ENCODE measurements at regions not wholly inside any gene's neighbourhood (a gene's known extent, or its start where the extent isn't known, plus 50 kb on each side); places are given as distances from the start of the nearest gene placed in this dataset.

DNA sequence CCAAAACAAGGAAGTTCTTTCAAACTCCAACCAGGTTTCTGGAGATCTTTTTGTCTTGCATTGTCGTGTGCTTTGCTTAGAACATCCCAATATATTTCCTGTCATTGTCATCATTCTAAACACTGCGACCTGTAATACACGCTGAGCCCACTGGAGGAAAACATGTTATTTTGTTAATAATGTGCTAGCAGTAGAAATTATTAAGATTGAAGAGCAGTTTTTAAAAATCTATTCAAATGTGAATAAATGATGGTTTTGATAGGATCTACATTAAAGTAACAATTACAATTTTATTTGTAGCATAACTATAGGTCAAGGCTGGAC, 268.5 kb downstream of the PTPRC start:
- DNase-seq, result no peak
- H3K4me3 ChIP-seq (ENCODE audit: low read length in 3 of 3), result no peak overlapping the region
- TF ChIP-seq, protein P1, sequence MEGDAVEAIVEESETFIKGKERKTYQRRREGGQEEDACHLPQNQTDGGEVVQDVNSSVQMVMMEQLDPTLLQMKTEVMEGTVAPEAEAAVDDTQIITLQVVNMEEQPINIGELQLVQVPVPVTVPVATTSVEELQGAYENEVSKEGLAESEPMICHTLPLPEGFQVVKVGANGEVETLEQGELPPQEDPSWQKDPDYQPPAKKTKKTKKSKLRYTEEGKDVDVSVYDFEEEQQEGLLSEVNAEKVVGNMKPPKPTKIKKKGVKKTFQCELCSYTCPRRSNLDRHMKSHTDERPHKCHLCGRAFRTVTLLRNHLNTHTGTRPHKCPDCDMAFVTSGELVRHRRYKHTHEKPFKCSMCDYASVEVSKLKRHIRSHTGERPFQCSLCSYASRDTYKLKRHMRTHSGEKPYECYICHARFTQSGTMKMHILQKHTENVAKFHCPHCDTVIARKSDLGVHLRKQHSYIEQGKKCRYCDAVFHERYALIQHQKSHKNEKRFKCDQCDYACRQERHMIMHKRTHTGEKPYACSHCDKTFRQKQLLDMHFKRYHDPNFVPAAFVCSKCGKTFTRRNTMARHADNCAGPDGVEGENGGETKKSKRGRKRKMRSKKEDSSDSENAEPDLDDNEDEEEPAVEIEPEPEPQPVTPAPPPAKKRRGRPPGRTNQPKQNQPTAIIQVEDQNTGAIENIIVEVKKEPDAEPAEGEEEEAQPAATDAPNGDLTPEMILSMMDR (IDR thresholded peaks at IDR 0.05; ENCODE audit: borderline replicate concordance, extremely low read depth, insufficient read depth), result no peak

DNA sequence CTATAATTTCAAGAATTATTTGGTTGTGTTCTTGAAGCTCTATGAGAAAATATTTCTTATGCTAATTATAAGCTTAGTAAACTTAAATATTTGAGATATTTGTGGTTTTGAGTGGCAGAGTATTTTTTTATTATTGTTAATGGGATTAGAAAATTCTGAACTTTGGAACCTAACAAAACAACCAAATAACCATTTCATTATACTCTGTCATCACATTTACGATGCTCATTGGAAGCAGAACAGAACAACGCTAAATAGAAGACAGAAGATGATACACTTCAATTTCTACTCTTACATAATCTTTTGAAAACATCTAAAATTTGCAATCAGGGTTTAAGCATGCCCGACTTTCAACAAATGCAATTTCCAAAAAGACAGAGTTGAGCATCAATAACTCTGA, 270.2 kb downstream of the PTPRC start:
- no peak for FAIRE-seq
- no peak overlapping the region for H3K4me3 ChIP-seq (ENCODE audit: low read length in 3 of 3)
- H3K4me1 ChIP-seq (ENCODE audit: control insufficient read depth in 2 of 3, insufficient read depth in 2 of 3, low read depth in 1 of 3, low read length in 3 of 3), result no peaks in the 10 kb centered on the region
- TF ChIP-seq, protein P1 (IDR thresholded peaks at IDR 0.05; ENCODE audit: borderline replicate concordance, extremely low read depth, insufficient read depth), result no peak
- intact Hi-C loops (cut with DNase I), result no loop called here
- no peak overlapping the region for H3K27ac ChIP-seq (ENCODE audit: low read depth in 2 of 2, low read length in 2 of 2)
- H3K9me3 ChIP-seq (ENCODE audit: control insufficient read depth in 2 of 3, insufficient read depth in 1 of 3, low read length in 3 of 3), result no peaks in the 10 kb centered on the region
- DNase-seq, result no peak
- H3K36me3 ChIP-seq (ENCODE audit: control insufficient read depth in 2 of 3, insufficient read depth in 3 of 3, low read length in 3 of 3), result no peaks in the 10 kb centered on the region
- no peak overlapping the region for H3K9ac ChIP-seq (ENCODE audit: low read length in 3 of 3)
- no peaks in the 10 kb centered on the region for H3K27me3 ChIP-seq (ENCODE audit: control insufficient read depth, insufficient read depth, low read length)

More for the DNA sequence above, 268.5 kb downstream of the PTPRC start:
- no peak for FAIRE-seq
- H3K36me3 ChIP-seq (ENCODE audit: control insufficient read depth in 2 of 3, insufficient read depth in 3 of 3, low read length in 3 of 3), result no peaks in the 10 kb centered on the region
- intact Hi-C loops (cut with DNase I), result no loop called here
- H3K9ac ChIP-seq (ENCODE audit: low read length in 3 of 3), result no peak overlapping the region
- no peaks in the 10 kb centered on the region for H3K9me3 ChIP-seq (ENCODE audit: control insufficient read depth in 2 of 3, insufficient read depth in 1 of 3, low read length in 3 of 3)
- no peak overlapping the region for H3K27ac ChIP-seq (ENCODE audit: low read depth in 2 of 2, low read length in 2 of 2)
- no peaks in the 10 kb centered on the region for H3K4me1 ChIP-seq (ENCODE audit: control insufficient read depth in 2 of 3, insufficient read depth in 2 of 3, low read depth in 1 of 3, low read length in 3 of 3)
- no peaks in the 10 kb centered on the region for H3K27me3 ChIP-seq (ENCODE audit: control insufficient read depth, insufficient read depth, low read length)

DNA sequence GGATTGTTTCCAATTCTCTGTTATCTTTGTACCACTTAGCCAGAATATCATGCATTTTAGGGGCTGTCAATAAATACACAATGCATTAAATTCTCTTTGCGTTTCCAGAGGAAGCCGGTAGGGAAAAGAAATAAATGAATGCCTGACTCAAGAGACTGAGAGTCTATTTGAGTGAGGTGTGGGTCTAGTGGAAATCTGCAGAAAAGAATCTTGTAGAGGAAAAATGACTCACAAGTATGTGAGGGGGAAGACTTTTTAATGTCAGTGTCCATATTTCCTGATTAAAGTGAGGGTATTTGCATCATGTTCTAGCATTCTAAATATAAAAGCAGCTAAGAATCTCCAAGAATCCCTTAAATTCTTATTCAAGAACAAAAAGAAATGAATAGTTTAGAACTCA, 271.1 kb downstream of the PTPRC start:
- Histone ChIP-seq H3K9ac (ENCODE audit: low read length in 3 of 3) (no peak overlapping the region), H3K4me3 (ENCODE audit: low read length in 3 of 3) (no peak overlapping the region), H3K27ac (ENCODE audit: low read depth in 2 of 2, low read length in 2 of 2) (no peak overlapping the region), H3K27me3 (ENCODE audit: control insufficient read depth, insufficient read depth, low read length) (no peaks in the 10 kb centered on the region), H3K4me1 (ENCODE audit: control insufficient read depth in 2 of 3, insufficient read depth in 2 of 3, low read depth in 1 of 3, low read length in 3 of 3) (no peaks in the 10 kb centered on the region), H3K9me3 (ENCODE audit: control insufficient read depth in 2 of 3, insufficient read depth in 1 of 3, low read length in 3 of 3) (no peaks in the 10 kb centered on the region), H3K36me3 (ENCODE audit: control insufficient read depth in 2 of 3, insufficient read depth in 3 of 3, low read length in 3 of 3) (no peaks in the 10 kb centered on the region)
- no peak for FAIRE-seq
- no peak for DNase-seq
- intact Hi-C loops (cut with DNase I), result no loop called here
- TF ChIP-seq, protein P1 (IDR thresholded peaks at IDR 0.05; ENCODE audit: borderline replicate concordance, extremely low read depth, insufficient read depth), result no peak

- no peaks in the 10 kb centered on the region for H3K9me3 ChIP-seq (ENCODE audit: control insufficient read depth in 2 of 3, insufficient read depth in 1 of 3, low read length in 3 of 3)
- DNase-seq (no peak), FAIRE-seq (no peak)
- H3K4me1 ChIP-seq (ENCODE audit: control insufficient read depth in 2 of 3, insufficient read depth in 2 of 3, low read depth in 1 of 3, low read length in 3 of 3), result no peaks in the 10 kb centered on the region
- intact Hi-C loops (cut with DNase I), result no loop called here
- no peak overlapping the region for H3K27ac ChIP-seq (ENCODE audit: low read depth in 2 of 2, low read length in 2 of 2)
- TF ChIP-seq, protein P1 (IDR thresholded peaks at IDR 0.05; ENCODE audit: borderline replicate concordance, extremely low read depth, insufficient read depth), result no peak
- no peaks in the 10 kb centered on the region for H3K27me3 ChIP-seq (ENCODE audit: control insufficient read depth, insufficient read depth, low read length)
- H3K36me3 ChIP-seq (ENCODE audit: control insufficient read depth in 2 of 3, insufficient read depth in 3 of 3, low read length in 3 of 3), result no peaks in the 10 kb centered on the region
- H3K9ac ChIP-seq (ENCODE audit: low read length in 3 of 3), result no peak overlapping the region
- H3K4me3 ChIP-seq (ENCODE audit: low read length in 3 of 3), result no peak overlapping the region
Measured at GRCh38 chr1:198910816-198911215, 272.0 kb downstream of the PTPRC start.

Data from kidney (tissue), 13 donors.